Endodermal cell (in vitro differentiated cells): ENCODE measurements at regions not wholly inside any gene's neighbourhood (a gene's known extent, or its start where the extent isn't known, plus 50 kb on each side); places are given as distances from the start of the nearest gene placed in this dataset.

Source experiments
- DNase-seq: peaks from one replicate; pipeline ENCODE4 v3.0.0-alpha.2; 2017
- H3K27ac ChIP-seq: 2 replicates; pipeline ENCODE4 v1.5.1; 2013; ENCODE audit warnings: mild to moderate bottlenecking, low read depth, low read length, moderate library complexity
- H3K27me3 ChIP-seq: 2 replicates; pipeline ENCODE4 v1.6.1; 2013; ENCODE audit warnings: mild to moderate bottlenecking, low read length, moderate library complexity; ENCODE audit not compliant: insufficient read depth, control insufficient read depth, poor library complexity, severe bottlenecking
- H3K36me3 ChIP-seq: 2 replicates; pipeline ENCODE4 v1.7.0; 2013; ENCODE audit warnings: mild to moderate bottlenecking, low read length, moderate library complexity; ENCODE audit not compliant: control insufficient read depth, insufficient read depth
- H3K4me1 ChIP-seq: one replicate; pipeline ENCODE4 v1.7.0; 2013; ENCODE audit warnings: low read length; ENCODE audit not compliant: control insufficient read depth, insufficient read depth
- H3K4me3 ChIP-seq: 2 replicates; pipeline ENCODE4 v1.5.1; 2013; ENCODE audit warnings: mild to moderate bottlenecking, low read length, moderate library complexity
- H3K9ac ChIP-seq: 2 replicates; pipeline ENCODE4 v1.6.1; 2013; ENCODE audit warnings: mild to moderate bottlenecking, low read length, moderate library complexity; ENCODE audit not compliant: poor library complexity, severe bottlenecking; ENCODE audit errors: extremely low read depth
- H3K9me3 ChIP-seq: 2 replicates; pipeline ENCODE4 v1.6.1; 2013; ENCODE audit warnings: mild to moderate bottlenecking, low read length, moderate library complexity; ENCODE audit not compliant: control insufficient read depth
- H3K27ac Mint-ChIP-seq: 2 replicates; pipeline ENCODE4 v1.8.0; 2020; ENCODE audit warnings: mixed read lengths
- H3K27me3 Mint-ChIP-seq: 2 replicates; pipeline ENCODE4 v1.8.0; 2021; ENCODE audit warnings: mild to moderate bottlenecking, mixed read lengths; ENCODE audit not compliant: insufficient read depth
- H3K36me3 Mint-ChIP-seq: 2 replicates; pipeline ENCODE4 v1.8.0; 2020; ENCODE audit warnings: low read depth, mixed read lengths
- H3K4me1 Mint-ChIP-seq: 2 replicates; pipeline ENCODE4 v1.8.0; 2020; ENCODE audit warnings: mixed read lengths
- H3K4me3 Mint-ChIP-seq: 2 replicates; pipeline ENCODE4 v1.8.0; 2020; ENCODE audit warnings: mild to moderate bottlenecking, moderate library complexity, mixed read lengths
- H3K9me3 Mint-ChIP-seq: 2 replicates; pipeline ENCODE4 v1.8.0; 2020; ENCODE audit warnings: mild to moderate bottlenecking, mixed read lengths
- CTCF ChIP-seq: fragments of 200-600 bp; sonication (generic); conservative IDR thresholded peaks from 2 replicates; pipeline ENCODE4 v1.5.0; 2021; ENCODE audit warnings: antibody characterized with exemption, mild to moderate bottlenecking
- WGBS, 2 experiments: methylation state at CpG; one replicate each; pipeline versions ENCODE4 v1.1.5 to v1.1.7; 2013; ENCODE audit warnings: missing lambda C conversion rate in 2 of 2, mixed read lengths in 1 of 2; ENCODE audit not compliant: insufficient coverage in 1 of 2, insufficient read length in 1 of 2; 5-methylcytosine and 5-hydroxymethylcytosine counted together

GRCh38 chr13:57874530-57874929, 243.0 kb downstream of the PCDH17 start:
- 79% methylated on average over 3 of the region's 3 CpGs; no CpG with 5 or more reads in 1 of the 2 experiments for WGBS, 2 experiments
- H3K27ac Mint-ChIP-seq: no peak overlapping the region

DNA sequence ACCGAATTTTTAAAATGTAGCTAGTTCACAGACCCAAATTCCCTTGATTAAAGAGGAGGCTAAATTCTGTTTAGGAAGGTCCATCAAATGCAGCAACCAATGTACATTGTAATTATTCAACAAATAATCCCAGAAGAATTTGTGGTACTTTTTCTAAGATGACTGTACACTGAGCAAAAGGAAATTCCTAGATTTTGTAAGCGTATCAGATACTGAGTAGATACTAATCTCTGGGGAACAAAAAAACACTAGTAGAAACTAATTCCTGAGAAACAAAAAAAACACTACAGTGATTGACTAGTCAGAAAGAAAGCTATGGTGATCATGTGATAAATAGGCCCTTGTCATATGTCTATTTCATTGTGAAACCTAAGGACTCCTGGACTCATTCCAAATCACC, 246.1 kb downstream of the PCDH17 start:
- H3K27ac ChIP-seq: no peak overlapping the region
- Mint-ChIP-seq H3K9me3 (no peaks in the 10 kb centered on the region), H3K27ac (no peak overlapping the region), H3K36me3 (no peaks in the 10 kb centered on the region), H3K4me3 (no peak overlapping the region), H3K27me3 (no peaks in the 10 kb centered on the region), H3K4me1 (peaks cover 15% of the 10 kb centered on the region)
- H3K9me3 ChIP-seq: no peaks in the 10 kb centered on the region
- no peaks in the 10 kb centered on the region for H3K36me3 ChIP-seq
- TF ChIP-seq CTCF: no peak
- peaks cover 6% of the 10 kb centered on the region for H3K4me1 ChIP-seq
- H3K27me3 ChIP-seq: no peaks in the 10 kb centered on the region
- no peak overlapping the region for H3K9ac ChIP-seq
- H3K4me3 ChIP-seq: no peak overlapping the region
- 97% methylated on average over 2 of the region's 2 CpGs; no CpG with 5 or more reads in 1 of the 2 experiments for WGBS, 2 experiments
- DNase-seq: no peak

More at GRCh38 chr13:57874530-57874929, 243.0 kb downstream of the PCDH17 start:
- Histone ChIP-seq H3K4me3 (no peak overlapping the region), H3K9me3 (no peaks in the 10 kb centered on the region), H3K4me1 (peaks cover 6% of the 10 kb centered on the region), H3K36me3 (no peaks in the 10 kb centered on the region), H3K27ac (no peak overlapping the region), H3K9ac (no peak overlapping the region), H3K27me3 (no peaks in the 10 kb centered on the region)
- DNase-seq: peak; percentile 59
- no peaks in the 10 kb centered on the region for H3K27me3 Mint-ChIP-seq
- no peaks in the 10 kb centered on the region for H3K9me3 Mint-ChIP-seq
- H3K4me3 Mint-ChIP-seq: no peak overlapping the region
- H3K4me1 Mint-ChIP-seq: peaks cover 15% of the 10 kb centered on the region
- no peak for TF ChIP-seq CTCF
- H3K36me3 Mint-ChIP-seq: no peaks in the 10 kb centered on the region

DNA sequence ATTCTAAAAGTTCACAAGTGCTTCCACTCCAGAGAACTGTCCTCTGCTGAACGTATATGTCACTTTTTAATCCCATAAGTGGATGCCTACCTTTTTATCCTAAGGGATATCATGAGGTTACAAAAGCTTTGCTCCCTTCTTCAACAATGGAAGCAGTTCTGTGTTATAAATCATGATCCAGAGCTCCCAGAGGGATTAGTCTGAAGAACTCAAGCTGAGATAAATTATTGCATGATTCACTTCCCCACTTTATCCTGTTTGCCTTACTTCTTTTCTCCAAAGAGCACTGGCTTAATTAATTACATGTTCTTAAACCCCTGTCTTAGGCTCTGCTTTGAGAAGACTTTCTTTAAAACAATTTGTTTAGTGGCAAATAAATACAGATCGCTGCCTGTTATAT, 246.7 kb downstream of the PCDH17 start:
- H3K4me3 Mint-ChIP-seq: no peak overlapping the region
- H3K36me3 Mint-ChIP-seq: no peaks in the 10 kb centered on the region
- peaks cover 6% of the 10 kb centered on the region for H3K4me1 ChIP-seq
- H3K9ac ChIP-seq: no peak overlapping the region
- H3K27ac ChIP-seq: no peak overlapping the region
- H3K4me3 ChIP-seq: no peak overlapping the region
- peaks cover 15% of the 10 kb centered on the region for H3K4me1 Mint-ChIP-seq
- H3K27ac Mint-ChIP-seq: no peak overlapping the region
- no peaks in the 10 kb centered on the region for H3K9me3 Mint-ChIP-seq
- H3K36me3 ChIP-seq: no peaks in the 10 kb centered on the region
- no peaks in the 10 kb centered on the region for H3K27me3 ChIP-seq
- DNase-seq: no peak
- no peak for TF ChIP-seq CTCF
- 82 to 94% methylated on average over 2 of the region's 2 CpGs for WGBS, 2 experiments
- no peaks in the 10 kb centered on the region for H3K9me3 ChIP-seq
- H3K27me3 Mint-ChIP-seq: no peaks in the 10 kb centered on the region
